Loucy (cell line): ENCODE measurements at regions not wholly inside any gene's neighbourhood (a gene's known extent, or its start where the extent isn't known, plus 50 kb on each side); places are given as distances from the start of the nearest gene placed in this dataset.

Experiments used
- H2AFZ ChIP-seq: fragments of 200-600 bp; sonication (generic); 2 replicates; pipeline ENCODE4 v1.6.0; 2016; ENCODE audit warnings: antibody characterized with exemption, mild to moderate bottlenecking, low read length, moderate library complexity
- H3F3A ChIP-seq: fragments of 200-600 bp; 2 replicates; pipeline ENCODE4 v1.6.0; 2016; ENCODE audit warnings: antibody characterized with exemption, low read depth, mild to moderate bottlenecking
- H3K27me3 ChIP-seq: fragments of 200-600 bp; sonication (generic); 2 replicates; pipeline ENCODE4 v1.6.1; 2014; ENCODE audit warnings: low read length, mild to moderate bottlenecking; ENCODE audit not compliant: insufficient read depth, poor library complexity, severe bottlenecking
- H3K36me3 ChIP-seq: fragments of 200-600 bp; sonication (generic); 2 replicates; pipeline ENCODE4 v1.6.1; 2016; ENCODE audit warnings: low read length; ENCODE audit not compliant: insufficient read depth
- H3K4me1 ChIP-seq: fragments of 200-600 bp; sonication (generic); 2 replicates; pipeline ENCODE4 v1.5.1; 2014; ENCODE audit warnings: low read length, mild to moderate bottlenecking; ENCODE audit not compliant: insufficient read depth, poor library complexity, severe bottlenecking
- H3K4me2 ChIP-seq: fragments of 200-600 bp; sonication (generic); 2 replicates; pipeline ENCODE4 v1.6.0; 2014; ENCODE audit warnings: antibody characterized with exemption, low read length, low read depth, mild to moderate bottlenecking; ENCODE audit not compliant: poor library complexity, severe bottlenecking
- H3K4me3 ChIP-seq: fragments of 200-600 bp; sonication (generic); 2 replicates; pipeline ENCODE4 v1.5.1; 2014; ENCODE audit warnings: low read length, mild to moderate bottlenecking, mixed read lengths; ENCODE audit not compliant: poor library complexity, severe bottlenecking
- H3K79me2 ChIP-seq: fragments of 200-600 bp; sonication (generic); 2 replicates; pipeline ENCODE4 v1.6.1; 2014; ENCODE audit warnings: low read length; ENCODE audit not compliant: insufficient read depth
- H3K9ac ChIP-seq: fragments of 200-600 bp; sonication (generic); 2 replicates; pipeline ENCODE4 v1.6.0; 2014; ENCODE audit warnings: mild to moderate bottlenecking, low read depth, low read length, moderate library complexity; ENCODE audit not compliant: poor library complexity, severe bottlenecking
- H3K9me2 ChIP-seq: fragments of 200-600 bp; sonication (generic); replicated peaks from 2 replicates; pipeline ENCODE4 v1.6.1; 2016; ENCODE audit warnings: low read depth, low read length, mixed read lengths
- H3K9me3 ChIP-seq: fragments of 200-600 bp; sonication (generic); 2 replicates; pipeline ENCODE4 v1.6.1; 2014; ENCODE audit warnings: mild to moderate bottlenecking, antibody characterized with exemption, low read length, low read depth; ENCODE audit not compliant: insufficient read depth
- H4K20me1 ChIP-seq: fragments of 200-600 bp; sonication (generic); 2 replicates; pipeline ENCODE4 v1.6.0; 2014; ENCODE audit warnings: antibody characterized with exemption, low read length, mild to moderate bottlenecking; ENCODE audit not compliant: insufficient read depth, poor library complexity, severe bottlenecking
- CTCF ChIP-seq: fragments of 200-600 bp; sonication (generic); conservative IDR thresholded peaks from 2 replicates; pipeline ENCODE4 v1.5.1; 2014; ENCODE audit warnings: mild to moderate bottlenecking, antibody characterized with exemption, low read length
- EZH2phosphoT487 ChIP-seq: fragments of 200-600 bp; IDR thresholded peaks from 2 replicates; pipeline ENCODE4 v1.6.1; 2018; ENCODE audit warnings: antibody characterized with exemption, mild to moderate bottlenecking, moderate library complexity, borderline replicate concordance

- Histone ChIP-seq H3K4me2 (no peak overlapping the region), H2AFZ (no peak overlapping the region), H3K27me3 (no peaks in the 10 kb centered on the region), H3K9me2 (no peaks in the 10 kb centered on the region), H3K4me1 (peaks cover 22% of the 10 kb centered on the region), H3K9ac (no peak overlapping the region), H3F3A (no peaks in the 10 kb centered on the region), H3K79me2 (no peaks in the 10 kb centered on the region), H3K36me3 (no peaks in the 10 kb centered on the region), H3K4me3 (no peak overlapping the region), H3K9me3 (no peaks in the 10 kb centered on the region), H4K20me1 (no peaks in the 10 kb centered on the region)
- no peak for TF ChIP-seq EZH2phosphoT487
- no peak for TF ChIP-seq CTCF
These were observed 202.1 kb upstream of the KITLG start for GRCh38 chr12:88782351-88782750.

GRCh38 chr12:88781909-88782308 is 201.6 kb upstream of the KITLG start:
- H3K4me2 ChIP-seq: no peak overlapping the region
- H3K9me2 ChIP-seq: no peaks in the 10 kb centered on the region
- no peaks in the 10 kb centered on the region for H4K20me1 ChIP-seq
- H3K9ac ChIP-seq: no peak overlapping the region
- H3K27me3 ChIP-seq: no peaks in the 10 kb centered on the region
- no peaks in the 10 kb centered on the region for H3F3A ChIP-seq
- no peak overlapping the region for H3K4me3 ChIP-seq
- no peaks in the 10 kb centered on the region for H3K36me3 ChIP-seq
- TF ChIP-seq CTCF (no peak), EZH2phosphoT487 (no peak)
- H2AFZ ChIP-seq: no peak overlapping the region
- H3K4me1 ChIP-seq: peaks cover 22% of the 10 kb centered on the region
- no peaks in the 10 kb centered on the region for H3K9me3 ChIP-seq
- no peaks in the 10 kb centered on the region for H3K79me2 ChIP-seq

- H3K36me3 ChIP-seq: no peaks in the 10 kb centered on the region
These were observed 197.8 kb upstream of the KITLG start for GRCh38 chr12:88778064-88778463.

More at GRCh38 chr12:88778064-88778463, 197.8 kb upstream of the KITLG start:
- Histone ChIP-seq H2AFZ (no peak overlapping the region), H3K9me2 (no peaks in the 10 kb centered on the region), H4K20me1 (no peaks in the 10 kb centered on the region), H3K79me2 (no peaks in the 10 kb centered on the region), H3K4me3 (no peak overlapping the region), H3K4me1 (peaks cover 13% of the 10 kb centered on the region), H3K9ac (no peak overlapping the region), H3K4me2 (no peak overlapping the region), H3K9me3 (no peaks in the 10 kb centered on the region), H3F3A (no peaks in the 10 kb centered on the region), H3K27me3 (no peaks in the 10 kb centered on the region)
- TF ChIP-seq EZH2phosphoT487: no peak
- TF ChIP-seq CTCF: no peak
